ENCODE measurements at regions not wholly inside any gene's neighbourhood (a gene's known extent, or its start where the extent isn't known, plus 50 kb on each side); places are given as distances from the start of the nearest gene placed in this dataset.

DNA sequence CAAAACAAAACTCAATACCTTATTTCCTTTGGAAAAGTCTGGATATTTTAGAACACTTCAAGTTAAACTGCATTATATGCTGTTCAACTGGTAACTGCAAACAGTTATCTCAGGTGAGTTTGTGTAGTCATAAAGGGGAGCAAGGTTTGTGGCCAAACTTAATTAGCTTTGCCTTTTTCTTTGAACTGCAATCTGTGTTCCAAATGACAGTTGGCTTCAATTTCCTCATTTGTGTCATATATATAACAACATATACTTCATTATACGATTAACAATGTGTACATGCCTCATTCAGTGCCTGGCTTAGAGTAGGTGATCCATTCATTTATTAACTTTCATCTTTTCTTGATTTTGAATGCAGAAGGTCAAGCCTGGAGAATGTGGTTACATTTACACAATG, 55.8 kb downstream of the KCNE4 start:
- CTCF ChIA-PET = no interaction called here
- Histone ChIP-seq H3K36me3 (replicated peaks in 1 of 2; ENCODE audit: control insufficient read depth in 1 of 2, insufficient read depth in 2 of 2, low read length in 1 of 2) (no peaks in the 10 kb centered on the region), H3K4me1 (ENCODE audit: control insufficient read depth in 1 of 2, insufficient read depth in 2 of 2, low read depth in 1 of 2, low read length in 1 of 2) (peaks cover 2 to 9% of the 10 kb centered on the region in 2 experiments; a peak in 2 of 4 replicates), H3K4me3 (ENCODE audit: low read depth in 2 of 2, low read length in 1 of 2) (no peak overlapping the region), H3K9ac (no peak overlapping the region), H3K4me2 (no peak overlapping the region), H3K9me2 (no peaks in the 10 kb centered on the region), H3F3A (replicated peaks; ENCODE audit: insufficient read depth) (no peaks in the 10 kb centered on the region), H4K20me1 (ENCODE audit: insufficient read depth) (no peaks in the 10 kb centered on the region), H3K27ac (ENCODE audit: low read depth in 2 of 2, low read length in 1 of 2) (no peak overlapping the region), H3K9me3 (no peaks in the 10 kb centered on the region), H2AFZ (ENCODE audit: low read depth) (no peak overlapping the region), H3K27me3 (ENCODE audit: insufficient read depth) (no peaks in the 10 kb centered on the region), H3K79me2 (ENCODE audit: insufficient read depth) (no peaks in the 10 kb centered on the region)
- WGBS (ENCODE audit: low lambda C conversion rate) = 65% methylated on average over 1 of the region's 1 CpG
- POLR2A ChIA-PET = no interaction called here
- TF ChIP-seq GABPA (IDR thresholded peaks at IDR 0.05; ENCODE audit: low read depth) (no peak), FOXJ3 (CRISPR knock-in tag; IDR thresholded peaks at IDR 0.05) (no peak)
- DNase-seq = no peak

DNA sequence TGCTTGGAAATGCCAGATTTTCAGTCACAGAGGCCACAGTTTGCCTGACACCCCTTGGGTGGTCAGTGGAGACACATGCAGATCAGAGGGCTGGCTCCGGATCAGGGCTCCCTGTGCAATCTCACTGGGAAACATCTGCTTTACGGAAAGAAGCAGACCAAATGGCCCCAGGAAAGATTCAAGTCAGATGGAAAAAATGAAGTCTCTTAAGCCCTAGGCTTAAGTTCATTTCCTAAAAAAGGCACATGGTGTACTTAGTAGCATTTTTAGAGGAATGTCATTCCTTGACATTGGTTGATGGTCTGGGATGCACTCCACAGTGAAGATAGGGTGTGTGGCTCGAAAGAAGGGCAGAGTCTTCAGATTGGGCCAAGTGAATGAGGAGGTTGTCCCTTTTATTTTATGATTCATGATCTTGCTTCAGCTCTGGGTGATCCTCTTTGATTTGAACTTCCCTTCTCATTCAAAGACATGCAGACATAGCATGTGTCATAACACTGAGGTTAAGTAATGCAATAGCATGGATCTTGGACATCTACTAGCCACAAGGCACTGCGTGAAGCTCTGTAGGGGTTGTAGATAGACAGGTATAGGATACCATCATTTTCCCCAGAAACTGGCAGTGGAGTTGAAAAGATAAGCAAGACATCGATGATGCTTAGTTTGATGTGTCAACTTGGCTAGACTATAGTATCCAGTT, 56.5 kb downstream of the KCNE4 start:
- H3K9me3 ChIP-seq = no peaks in the 10 kb centered on the region
- H3K4me1 ChIP-seq (ENCODE audit: control insufficient read depth in 1 of 2, insufficient read depth in 2 of 2, low read depth in 1 of 2, low read length in 1 of 2) = peaks cover 2 to 15% of the 10 kb centered on the region in 2 experiments; a peak in 2 of 4 replicates
- no peak overlapping the region for H3K4me2 ChIP-seq
- TF ChIP-seq, protein P1, sequence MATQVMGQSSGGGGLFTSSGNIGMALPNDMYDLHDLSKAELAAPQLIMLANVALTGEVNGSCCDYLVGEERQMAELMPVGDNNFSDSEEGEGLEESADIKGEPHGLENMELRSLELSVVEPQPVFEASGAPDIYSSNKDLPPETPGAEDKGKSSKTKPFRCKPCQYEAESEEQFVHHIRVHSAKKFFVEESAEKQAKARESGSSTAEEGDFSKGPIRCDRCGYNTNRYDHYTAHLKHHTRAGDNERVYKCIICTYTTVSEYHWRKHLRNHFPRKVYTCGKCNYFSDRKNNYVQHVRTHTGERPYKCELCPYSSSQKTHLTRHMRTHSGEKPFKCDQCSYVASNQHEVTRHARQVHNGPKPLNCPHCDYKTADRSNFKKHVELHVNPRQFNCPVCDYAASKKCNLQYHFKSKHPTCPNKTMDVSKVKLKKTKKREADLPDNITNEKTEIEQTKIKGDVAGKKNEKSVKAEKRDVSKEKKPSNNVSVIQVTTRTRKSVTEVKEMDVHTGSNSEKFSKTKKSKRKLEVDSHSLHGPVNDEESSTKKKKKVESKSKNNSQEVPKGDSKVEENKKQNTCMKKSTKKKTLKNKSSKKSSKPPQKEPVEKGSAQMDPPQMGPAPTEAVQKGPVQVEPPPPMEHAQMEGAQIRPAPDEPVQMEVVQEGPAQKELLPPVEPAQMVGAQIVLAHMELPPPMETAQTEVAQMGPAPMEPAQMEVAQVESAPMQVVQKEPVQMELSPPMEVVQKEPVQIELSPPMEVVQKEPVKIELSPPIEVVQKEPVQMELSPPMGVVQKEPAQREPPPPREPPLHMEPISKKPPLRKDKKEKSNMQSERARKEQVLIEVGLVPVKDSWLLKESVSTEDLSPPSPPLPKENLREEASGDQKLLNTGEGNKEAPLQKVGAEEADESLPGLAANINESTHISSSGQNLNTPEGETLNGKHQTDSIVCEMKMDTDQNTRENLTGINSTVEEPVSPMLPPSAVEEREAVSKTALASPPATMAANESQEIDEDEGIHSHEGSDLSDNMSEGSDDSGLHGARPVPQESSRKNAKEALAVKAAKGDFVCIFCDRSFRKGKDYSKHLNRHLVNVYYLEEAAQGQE (IDR thresholded peaks at IDR 0.05; ENCODE audit: low read depth, low read length) = no peak
- TF ChIP-seq FOXM1 (IDR thresholded peaks at IDR 0.05; ENCODE audit: low read depth) (no peak), GATA2 (CRISPR knock-in tag; IDR thresholded peaks at IDR 0.05) (no peak)
- TF ChIP-seq, protein P2, sequence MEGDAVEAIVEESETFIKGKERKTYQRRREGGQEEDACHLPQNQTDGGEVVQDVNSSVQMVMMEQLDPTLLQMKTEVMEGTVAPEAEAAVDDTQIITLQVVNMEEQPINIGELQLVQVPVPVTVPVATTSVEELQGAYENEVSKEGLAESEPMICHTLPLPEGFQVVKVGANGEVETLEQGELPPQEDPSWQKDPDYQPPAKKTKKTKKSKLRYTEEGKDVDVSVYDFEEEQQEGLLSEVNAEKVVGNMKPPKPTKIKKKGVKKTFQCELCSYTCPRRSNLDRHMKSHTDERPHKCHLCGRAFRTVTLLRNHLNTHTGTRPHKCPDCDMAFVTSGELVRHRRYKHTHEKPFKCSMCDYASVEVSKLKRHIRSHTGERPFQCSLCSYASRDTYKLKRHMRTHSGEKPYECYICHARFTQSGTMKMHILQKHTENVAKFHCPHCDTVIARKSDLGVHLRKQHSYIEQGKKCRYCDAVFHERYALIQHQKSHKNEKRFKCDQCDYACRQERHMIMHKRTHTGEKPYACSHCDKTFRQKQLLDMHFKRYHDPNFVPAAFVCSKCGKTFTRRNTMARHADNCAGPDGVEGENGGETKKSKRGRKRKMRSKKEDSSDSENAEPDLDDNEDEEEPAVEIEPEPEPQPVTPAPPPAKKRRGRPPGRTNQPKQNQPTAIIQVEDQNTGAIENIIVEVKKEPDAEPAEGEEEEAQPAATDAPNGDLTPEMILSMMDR (IDR thresholded peaks at IDR 0.05) = no peak
- DNase-seq = no peak
- H3K27me3 ChIP-seq (ENCODE audit: insufficient read depth) = no peaks in the 10 kb centered on the region
- H3K79me2 ChIP-seq (ENCODE audit: insufficient read depth) = no peaks in the 10 kb centered on the region
- H3K9ac ChIP-seq = no peak overlapping the region
- no peaks in the 10 kb centered on the region for H3F3A ChIP-seq (replicated peaks; ENCODE audit: insufficient read depth)
- 0 out of 4 replicates have a peak overlapping the region, but pooled peaks of 1 of the 2 experiments have one; percentile 55 for H3K27ac ChIP-seq (ENCODE audit: low read depth in 2 of 2, low read length in 1 of 2)
- no peak overlapping the region for H2AFZ ChIP-seq (ENCODE audit: low read depth)
- H3K9me2 ChIP-seq = no peaks in the 10 kb centered on the region
- no peaks in the 10 kb centered on the region for H3K36me3 ChIP-seq (replicated peaks in 1 of 2; ENCODE audit: control insufficient read depth in 1 of 2, insufficient read depth in 2 of 2, low read length in 1 of 2)
- WGBS (ENCODE audit: low lambda C conversion rate) = 53% methylated on average over 5 of the region's 5 CpGs
- H4K20me1 ChIP-seq (ENCODE audit: insufficient read depth) = no peaks in the 10 kb centered on the region
- H3K4me3 ChIP-seq (ENCODE audit: low read depth in 2 of 2, low read length in 1 of 2) = no peak overlapping the region
- CTCF ChIA-PET = no interaction called here
- POLR2A ChIA-PET = no interaction called here

Measured in SK-N-SH (cell line).